ENCODE measurements at regions not wholly inside any gene's neighbourhood (a gene's known extent, or its start where the extent isn't known, plus 50 kb on each side); places are given as distances from the start of the nearest gene placed in this dataset.

- Histone ChIP-seq H2AFZ (ENCODE audit: low read length) (no peak overlapping the region), H3K4me3 (replicated peaks in 1 of 4; ENCODE audit: control extremely low read depth in 1 of 4, insufficient read depth in 1 of 4, low read depth in 3 of 4, low read length in 4 of 4) (no peak overlapping the region), H3K9me3 (ENCODE audit: control insufficient read depth, insufficient read depth, low read depth, low read length) (no peaks in the 10 kb centered on the region), H3K9ac (ENCODE audit: insufficient read depth, low read length) (no peak overlapping the region), H3K27ac (ENCODE audit: insufficient read depth, low read length) (no peak overlapping the region), H4K20me1 (ENCODE audit: control insufficient read depth, extremely low read depth, insufficient read depth, low read length) (no peaks in the 10 kb centered on the region), H3K27me3 (ENCODE audit: control insufficient read depth, insufficient read depth, low read length) (no peaks in the 10 kb centered on the region), H3K4me2 (ENCODE audit: extremely low read depth, insufficient read depth, low read length) (no peak overlapping the region), H3K36me3 (ENCODE audit: control insufficient read depth, insufficient read depth, low read length) (no peaks in the 10 kb centered on the region), H3K79me2 (ENCODE audit: control insufficient read depth, insufficient read depth, low read length) (no peaks in the 10 kb centered on the region), H3K4me1 (ENCODE audit: control insufficient read depth, extremely low read depth, insufficient read depth, low read length) (no peaks in the 10 kb centered on the region)
- no peak for DNase-seq (ENCODE audit: low read depth in 2 of 2)
- TF ChIP-seq CTCF (conservative IDR thresholded peaks at IDR 0.05 in 1 of 2, IDR thresholded peaks at IDR 0.05 in 1 of 2; ENCODE audit: low read depth in 1 of 2, low read length in 2 of 2) = no peak
- no peak for TF ChIP-seq EZH2 (IDR thresholded peaks at IDR 0.05; ENCODE audit: low read length, missing control alignments)
These were observed 370.9 kb downstream of the AEBP2 start for GRCh38 chr12:19810213-19810612.

GRCh38 chr12:19811922-19812321, 372.6 kb downstream of the AEBP2 start:
- H3K4me3 ChIP-seq (replicated peaks in 1 of 4; ENCODE audit: control extremely low read depth in 1 of 4, insufficient read depth in 1 of 4, low read depth in 3 of 4, low read length in 4 of 4) = no peak overlapping the region
- TF ChIP-seq EZH2 (IDR thresholded peaks at IDR 0.05; ENCODE audit: low read length, missing control alignments) = no peak
- TF ChIP-seq CTCF (conservative IDR thresholded peaks at IDR 0.05 in 1 of 2, IDR thresholded peaks at IDR 0.05 in 1 of 2; ENCODE audit: low read depth in 1 of 2, low read length in 2 of 2) = no peak

GRCh38 chr12:19819231-19819630, 379.9 kb downstream of the AEBP2 start:
- no peaks in the 10 kb centered on the region for H3K9me3 ChIP-seq (ENCODE audit: control insufficient read depth, insufficient read depth, low read depth, low read length)
- H3K4me2 ChIP-seq (ENCODE audit: extremely low read depth, insufficient read depth, low read length) = no peak overlapping the region
- no peak overlapping the region for H3K9ac ChIP-seq (ENCODE audit: insufficient read depth, low read length)
- TF ChIP-seq EZH2 (IDR thresholded peaks at IDR 0.05; ENCODE audit: low read length, missing control alignments) (no peak), CTCF (conservative IDR thresholded peaks at IDR 0.05 in 1 of 2, IDR thresholded peaks at IDR 0.05 in 1 of 2; ENCODE audit: low read depth in 1 of 2, low read length in 2 of 2) (no peak)
- no peaks in the 10 kb centered on the region for H3K79me2 ChIP-seq (ENCODE audit: control insufficient read depth, insufficient read depth, low read length)
- H3K27me3 ChIP-seq (ENCODE audit: control insufficient read depth, insufficient read depth, low read length) = no peaks in the 10 kb centered on the region
- H3K4me3 ChIP-seq (replicated peaks in 1 of 4; ENCODE audit: control extremely low read depth in 1 of 4, insufficient read depth in 1 of 4, low read depth in 3 of 4, low read length in 4 of 4) = no peak overlapping the region
- no peaks in the 10 kb centered on the region for H3K36me3 ChIP-seq (ENCODE audit: control insufficient read depth, insufficient read depth, low read length)
- no peaks in the 10 kb centered on the region for H4K20me1 ChIP-seq (ENCODE audit: control insufficient read depth, extremely low read depth, insufficient read depth, low read length)
- no peak for DNase-seq (ENCODE audit: low read depth in 2 of 2)
- H2AFZ ChIP-seq (ENCODE audit: low read length) = no peak overlapping the region
- H3K4me1 ChIP-seq (ENCODE audit: control insufficient read depth, extremely low read depth, insufficient read depth, low read length) = no peaks in the 10 kb centered on the region
- no peak overlapping the region for H3K27ac ChIP-seq (ENCODE audit: insufficient read depth, low read length)

More at GRCh38 chr12:19811922-19812321, 372.6 kb downstream of the AEBP2 start:
- no peaks in the 10 kb centered on the region for H4K20me1 ChIP-seq (ENCODE audit: control insufficient read depth, extremely low read depth, insufficient read depth, low read length)
- no peaks in the 10 kb centered on the region for H3K36me3 ChIP-seq (ENCODE audit: control insufficient read depth, insufficient read depth, low read length)
- H3K4me1 ChIP-seq (ENCODE audit: control insufficient read depth, extremely low read depth, insufficient read depth, low read length) = no peaks in the 10 kb centered on the region
- no peak overlapping the region for H3K4me2 ChIP-seq (ENCODE audit: extremely low read depth, insufficient read depth, low read length)
- no peaks in the 10 kb centered on the region for H3K79me2 ChIP-seq (ENCODE audit: control insufficient read depth, insufficient read depth, low read length)
- no peaks in the 10 kb centered on the region for H3K9me3 ChIP-seq (ENCODE audit: control insufficient read depth, insufficient read depth, low read depth, low read length)
- H2AFZ ChIP-seq (ENCODE audit: low read length) = no peak overlapping the region
- no peak overlapping the region for H3K27ac ChIP-seq (ENCODE audit: insufficient read depth, low read length)
- DNase-seq (ENCODE audit: low read depth in 2 of 2) = no peak
- no peaks in the 10 kb centered on the region for H3K27me3 ChIP-seq (ENCODE audit: control insufficient read depth, insufficient read depth, low read length)
- H3K9ac ChIP-seq (ENCODE audit: insufficient read depth, low read length) = no peak overlapping the region

Measured in fibroblast of lung (primary cell).